Right atrium auricular region (tissue), 2 donors: ENCODE measurements at regions not wholly inside any gene's neighbourhood (a gene's known extent, or its start where the extent isn't known, plus 50 kb on each side); places are given as distances from the start of the nearest gene placed in this dataset.

Experiments used
- DNase-seq: peaks from one replicate; pipeline ENCODE4 v3.0.0-alpha.2; 2019; ENCODE audit warnings: low spot score
- H3K27ac ChIP-seq, 2 donors: fragments of 200-600 bp; sonication (generic); 1 replicate in 1 of 2; 2 replicates in 1 of 2; pipeline ENCODE4 v1.5.1; 2016 to 2019
- H3K27me3 ChIP-seq, 2 donors: fragments of 200-600 bp; sonication (generic); one replicate each; pipeline versions ENCODE4 v1.5.1 to v1.6.0; 2017 to 2019
- H3K36me3 ChIP-seq: fragments of 200-600 bp; sonication (generic); one replicate; pipeline ENCODE4 v1.5.1; 2016
- H3K4me1 ChIP-seq, 2 donors: fragments of 200-600 bp; sonication (generic); one replicate each; pipeline versions ENCODE4 v1.5.1 to v1.6.0; 2017 to 2019
- H3K4me3 ChIP-seq, 2 donors: fragments of 200-600 bp; sonication (generic); 1 replicate in 1 of 2; 2 replicates in 1 of 2; pipeline ENCODE4 v1.5.1; 2017 to 2019; ENCODE audit warnings: mild to moderate bottlenecking in 1 of 2, moderate library complexity in 1 of 2
- H3K9me3 ChIP-seq, 2 donors: fragments of 200-600 bp; sonication (generic); one replicate each; pipeline ENCODE4 v1.5.1; 2019
- CTCF ChIP-seq, 2 donors: fragments of 200-600 bp; sonication (generic); IDR thresholded peaks; one replicate each; pipeline ENCODE4 v1.5.1; 2019; ENCODE audit warnings: antibody characterized with exemption in 2 of 2

GRCh38 chr10:32120147-32120546, 63.9 kb upstream of the KIF5B start:
- no peak for TF ChIP-seq CTCF (IDR thresholded peaks at IDR 0.05)
- Histone ChIP-seq H3K4me1 (no peaks in the 10 kb centered on the region), H3K9me3 (no peaks in the 10 kb centered on the region), H3K36me3 (no peaks in the 10 kb centered on the region), H3K27ac (no peak overlapping the region), H3K27me3 (no peaks in the 10 kb centered on the region), H3K4me3 (no peak overlapping the region)
- no peak for DNase-seq

DNA sequence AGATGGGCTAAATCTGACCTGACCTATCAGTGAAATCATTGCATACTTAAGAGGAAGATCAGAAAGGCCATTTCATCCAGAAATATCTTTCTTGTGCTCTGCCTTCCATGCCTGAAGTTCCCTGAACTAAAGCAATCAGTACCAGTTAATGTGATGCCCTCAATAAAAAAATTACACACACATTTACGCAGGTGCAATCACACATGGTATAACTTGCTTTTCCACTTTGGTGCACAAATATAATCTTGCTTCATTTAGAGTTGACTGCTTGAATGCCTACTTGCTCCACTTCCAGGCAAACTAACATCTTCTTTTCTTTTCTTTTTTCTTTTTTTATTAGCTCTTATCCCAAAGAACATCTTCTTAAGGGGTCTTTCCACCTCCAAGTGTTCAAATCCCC, 58.3 kb upstream of the KIF5B start:
- TF ChIP-seq CTCF (IDR thresholded peaks at IDR 0.05) = no peak
- H3K36me3 ChIP-seq = no peaks in the 10 kb centered on the region
- no peaks in the 10 kb centered on the region for H3K4me1 ChIP-seq
- no peak for DNase-seq
- H3K4me3 ChIP-seq = no peak overlapping the region
- H3K27ac ChIP-seq = no peak overlapping the region
- H3K27me3 ChIP-seq = no peaks in the 10 kb centered on the region
- no peaks in the 10 kb centered on the region for H3K9me3 ChIP-seq

- H3K27ac ChIP-seq = no peak overlapping the region
- H3K36me3 ChIP-seq = no peaks in the 10 kb centered on the region
- H3K4me3 ChIP-seq = no peak overlapping the region
- no peaks in the 10 kb centered on the region for H3K27me3 ChIP-seq
- no peaks in the 10 kb centered on the region for H3K4me1 ChIP-seq
- TF ChIP-seq CTCF (IDR thresholded peaks at IDR 0.05) = no peak
- no peak for DNase-seq
- H3K9me3 ChIP-seq = no peaks in the 10 kb centered on the region
Observed at GRCh38 chr10:32112055-32112454, 55.8 kb upstream of the KIF5B start.

DNA sequence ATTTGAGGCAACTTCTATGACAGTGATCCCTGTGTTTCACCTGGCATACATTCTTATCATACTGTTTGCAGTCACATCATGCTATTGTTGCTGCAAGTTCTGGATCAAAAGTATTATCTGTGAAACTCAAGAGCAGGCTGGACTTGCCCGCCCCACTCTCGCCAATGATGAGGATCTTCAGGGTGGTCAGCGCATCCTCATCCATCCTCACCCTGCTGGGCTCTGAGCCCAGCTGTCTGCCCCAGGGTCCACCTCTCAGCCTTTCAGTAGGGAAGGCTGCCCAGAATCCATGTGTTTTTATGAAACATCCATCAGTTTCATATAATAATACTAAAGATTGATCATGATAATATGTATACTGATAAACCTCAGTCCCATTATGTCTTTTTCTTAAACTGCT, 55.4 kb upstream of the KIF5B start:
- no peak for DNase-seq
- Histone ChIP-seq H3K9me3 (no peaks in the 10 kb centered on the region), H3K27me3 (no peaks in the 10 kb centered on the region), H3K36me3 (no peaks in the 10 kb centered on the region), H3K4me3 (no peak overlapping the region), H3K27ac (no peak overlapping the region), H3K4me1 (no peaks in the 10 kb centered on the region)
- TF ChIP-seq CTCF (IDR thresholded peaks at IDR 0.05) = no peak

GRCh38 chr10:32110790-32111189, 54.6 kb upstream of the KIF5B start:
- no peak for TF ChIP-seq CTCF (IDR thresholded peaks at IDR 0.05)
- Histone ChIP-seq H3K4me1 (no peaks in the 10 kb centered on the region), H3K27me3 (no peaks in the 10 kb centered on the region), H3K36me3 (no peaks in the 10 kb centered on the region), H3K9me3 (no peaks in the 10 kb centered on the region), H3K27ac (no peak overlapping the region), H3K4me3 (no peak overlapping the region)
- no peak for DNase-seq

DNA sequence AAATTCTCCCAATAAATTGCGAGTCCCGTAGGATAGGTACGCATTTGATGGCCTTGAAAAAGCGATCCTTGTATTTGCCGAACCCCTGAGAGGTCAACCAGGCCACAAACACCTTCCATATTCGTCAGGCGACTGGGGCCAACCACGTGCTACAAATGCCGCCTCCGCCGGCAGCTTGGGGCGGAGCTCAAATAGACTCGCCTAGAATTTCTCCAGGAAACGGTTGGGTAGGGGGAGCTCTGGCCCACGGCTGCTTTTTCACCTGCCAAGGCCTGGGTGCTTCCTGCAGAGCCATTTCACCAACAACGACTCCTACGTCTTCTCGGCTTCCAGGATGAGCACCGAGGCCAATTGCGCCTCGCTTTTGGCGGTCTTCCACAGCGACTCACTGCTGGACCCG, 53.4 kb upstream of the KIF5B start:
- H3K27ac ChIP-seq = no peak overlapping the region
- no peak for DNase-seq
- H3K4me1 ChIP-seq = no peaks in the 10 kb centered on the region
- no peaks in the 10 kb centered on the region for H3K27me3 ChIP-seq
- no peaks in the 10 kb centered on the region for H3K9me3 ChIP-seq
- no peaks in the 10 kb centered on the region for H3K36me3 ChIP-seq
- TF ChIP-seq CTCF (IDR thresholded peaks at IDR 0.05) = no peak
- H3K4me3 ChIP-seq = no peak overlapping the region
